Retinal pigment epithelial cell (primary cell): ENCODE measurements at regions not wholly inside any gene's neighbourhood (a gene's known extent, or its start where the extent isn't known, plus 50 kb on each side); places are given as distances from the start of the nearest gene placed in this dataset.

ENCODE experiments used
- DNase-seq: peaks from one replicate; pipeline ENCODE4 v3.0.0-alpha.2; 2010; ENCODE audit warnings: low read depth
- H3K4me3 ChIP-seq: 2 replicates; pipeline ENCODE4 v1.5.1; 2011; ENCODE audit warnings: mild to moderate bottlenecking, low read length, control low read depth, moderate library complexity
- TF ChIP-seq, protein P1 (sequence below): conservative IDR thresholded peaks from 2 replicates; pipeline ENCODE4 v1.5.1; 2011; ENCODE audit warnings: low read depth, low read length, control low read depth, inconsistent platforms

DNA sequence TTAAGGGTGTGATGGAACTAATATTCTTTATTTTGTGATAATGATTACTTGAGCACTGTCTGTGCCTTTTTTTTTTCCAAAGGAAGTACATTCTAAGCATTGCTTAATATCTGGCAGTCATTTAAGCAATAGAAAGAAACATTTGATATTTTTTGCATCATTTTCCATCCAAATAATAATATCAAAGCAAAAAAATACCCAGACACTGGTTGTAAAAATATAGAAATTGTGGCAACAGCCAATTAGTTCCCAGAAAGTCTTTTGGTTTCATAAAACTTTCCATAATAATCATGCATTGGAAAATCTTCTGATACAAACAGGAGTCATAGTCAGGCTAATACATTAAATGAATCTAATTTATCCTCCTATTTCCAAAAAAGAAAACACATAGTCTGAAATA is 629.3 kb upstream of the ADAMTS5 start:
- TF ChIP-seq, protein P1, sequence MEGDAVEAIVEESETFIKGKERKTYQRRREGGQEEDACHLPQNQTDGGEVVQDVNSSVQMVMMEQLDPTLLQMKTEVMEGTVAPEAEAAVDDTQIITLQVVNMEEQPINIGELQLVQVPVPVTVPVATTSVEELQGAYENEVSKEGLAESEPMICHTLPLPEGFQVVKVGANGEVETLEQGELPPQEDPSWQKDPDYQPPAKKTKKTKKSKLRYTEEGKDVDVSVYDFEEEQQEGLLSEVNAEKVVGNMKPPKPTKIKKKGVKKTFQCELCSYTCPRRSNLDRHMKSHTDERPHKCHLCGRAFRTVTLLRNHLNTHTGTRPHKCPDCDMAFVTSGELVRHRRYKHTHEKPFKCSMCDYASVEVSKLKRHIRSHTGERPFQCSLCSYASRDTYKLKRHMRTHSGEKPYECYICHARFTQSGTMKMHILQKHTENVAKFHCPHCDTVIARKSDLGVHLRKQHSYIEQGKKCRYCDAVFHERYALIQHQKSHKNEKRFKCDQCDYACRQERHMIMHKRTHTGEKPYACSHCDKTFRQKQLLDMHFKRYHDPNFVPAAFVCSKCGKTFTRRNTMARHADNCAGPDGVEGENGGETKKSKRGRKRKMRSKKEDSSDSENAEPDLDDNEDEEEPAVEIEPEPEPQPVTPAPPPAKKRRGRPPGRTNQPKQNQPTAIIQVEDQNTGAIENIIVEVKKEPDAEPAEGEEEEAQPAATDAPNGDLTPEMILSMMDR, result no peak

DNA sequence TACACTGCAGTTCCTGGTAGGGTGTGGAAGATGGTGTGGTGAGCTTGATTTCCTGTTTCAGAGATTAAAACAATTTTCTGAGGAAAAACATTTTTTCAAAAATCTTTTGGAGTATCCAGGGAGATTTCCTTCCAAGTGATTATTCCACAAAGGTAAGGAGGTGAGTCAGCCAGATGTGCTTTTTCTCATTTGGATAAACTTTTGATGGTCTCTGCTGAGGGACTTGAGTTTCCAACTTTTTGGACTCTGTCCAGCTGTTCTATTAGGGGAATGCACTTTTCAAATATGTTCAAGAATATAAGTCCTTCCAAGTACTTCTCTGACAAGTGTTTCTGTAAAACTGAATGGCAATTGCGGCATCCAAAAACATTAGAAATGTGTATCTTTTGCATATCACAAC is 628.8 kb upstream of the ADAMTS5 start:
- DNase-seq, result no peak
- no peak overlapping the region for H3K4me3 ChIP-seq
- TF ChIP-seq, protein P1, result no peak

More for the DNA sequence above, 629.3 kb upstream of the ADAMTS5 start:
- no peak for DNase-seq
- H3K4me3 ChIP-seq, result no peak overlapping the region

DNA sequence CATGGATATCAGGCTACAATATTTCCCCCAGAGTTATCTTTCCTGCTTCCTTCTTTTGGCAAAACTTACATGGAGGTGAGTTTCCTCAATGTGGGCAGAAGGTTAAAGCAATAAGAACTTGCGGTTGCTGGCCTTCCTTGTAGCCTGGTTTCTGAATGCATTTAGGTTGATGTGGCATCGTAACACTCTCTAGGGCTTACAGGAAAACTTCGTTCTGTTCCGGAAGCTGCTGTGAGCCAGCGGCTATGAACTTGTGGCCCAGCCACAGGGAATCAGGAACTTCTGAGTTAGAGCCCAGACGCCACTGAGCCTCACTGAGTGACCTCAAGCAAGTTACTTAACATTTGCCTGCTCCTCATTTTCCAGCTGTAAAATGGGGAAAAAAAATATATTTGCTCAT is 623.4 kb upstream of the ADAMTS5 start:
- H3K4me3 ChIP-seq, result no peak overlapping the region
- TF ChIP-seq, protein P1, result no peak
- DNase-seq, result no peak

DNA sequence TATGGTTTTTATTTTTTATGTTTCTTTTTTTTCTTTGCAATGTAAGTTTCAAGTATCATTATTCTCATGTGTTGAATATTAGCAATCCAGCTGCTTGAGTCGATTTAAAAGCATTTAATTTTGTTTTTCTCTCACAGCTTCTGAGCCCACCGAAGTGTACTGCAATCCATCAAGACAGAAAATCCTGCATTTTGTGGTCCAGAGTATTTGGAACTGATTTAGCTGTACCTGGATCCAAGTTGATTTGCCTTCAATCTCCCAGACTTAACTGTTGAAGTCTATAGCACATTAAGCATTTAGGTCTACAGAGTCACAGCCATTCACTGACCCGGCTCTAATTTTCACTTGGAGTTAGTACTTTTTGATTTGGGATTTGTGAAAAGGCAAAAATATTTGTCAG is 622.9 kb upstream of the ADAMTS5 start:
- DNase-seq, result no peak
- H3K4me3 ChIP-seq, result no peak overlapping the region

DNA sequence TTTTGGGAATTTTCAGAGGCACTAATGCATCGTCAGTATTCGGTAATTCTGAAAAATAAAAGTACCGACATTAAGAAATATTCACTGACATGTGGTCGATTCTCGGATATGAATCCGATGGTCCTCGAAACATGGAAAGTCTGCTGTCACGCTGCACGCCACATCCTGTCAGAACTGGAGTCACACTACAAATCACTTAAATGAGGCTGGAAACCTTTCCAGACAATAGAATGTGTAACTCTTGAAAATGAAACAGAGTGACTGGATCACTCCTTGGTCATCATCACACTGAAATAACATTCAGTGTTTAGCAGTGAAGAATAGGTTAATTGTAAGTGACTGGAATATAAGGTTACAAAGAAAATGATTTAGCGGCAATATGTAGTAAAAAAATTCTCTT is 620.1 kb upstream of the ADAMTS5 start:
- DNase-seq, result no peak
- TF ChIP-seq, protein P1, result no peak
- no peak overlapping the region for H3K4me3 ChIP-seq

More for the DNA sequence above, 622.9 kb upstream of the ADAMTS5 start:
- TF ChIP-seq, protein P1, result no peak

DNA sequence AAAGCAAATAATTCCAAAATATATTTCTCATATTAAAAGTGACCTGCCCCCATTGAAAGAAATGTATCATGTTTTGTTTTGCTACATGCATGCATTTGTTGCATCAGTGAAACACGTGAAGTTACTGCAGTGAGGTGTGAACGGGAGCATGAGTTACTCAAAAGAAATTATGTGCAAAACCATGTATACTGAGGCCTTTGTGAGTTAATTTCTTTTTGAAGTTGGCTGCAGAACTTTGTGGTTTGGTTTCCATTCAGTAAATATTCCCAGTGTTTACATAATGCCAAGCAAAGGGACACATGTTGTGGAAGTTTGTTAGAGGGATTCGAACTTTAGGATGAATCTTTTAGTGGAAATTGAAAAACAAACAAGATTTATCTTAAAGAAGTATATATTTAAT is 619.4 kb upstream of the ADAMTS5 start:
- TF ChIP-seq, protein P1, result no peak
- no peak overlapping the region for H3K4me3 ChIP-seq
- DNase-seq, result no peak

DNA sequence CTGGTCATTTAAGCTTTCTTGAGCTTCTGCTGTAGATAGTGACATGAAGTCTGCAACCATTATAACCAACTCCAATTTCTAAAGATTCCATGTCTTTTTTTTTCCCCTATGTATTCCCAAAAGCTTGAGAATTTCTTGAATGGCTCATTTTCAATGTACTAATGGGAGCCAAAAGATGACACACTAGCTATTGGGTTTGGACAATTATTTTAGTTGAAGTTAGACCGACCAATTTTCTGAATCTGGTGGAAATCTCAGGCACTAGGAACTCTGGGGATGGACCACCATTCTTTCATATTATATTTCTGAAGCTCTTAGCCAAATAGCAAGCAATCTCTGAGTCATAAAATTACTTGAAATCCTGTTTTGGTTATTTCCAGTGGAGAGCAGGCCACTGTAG is 617.4 kb upstream of the ADAMTS5 start:
- H3K4me3 ChIP-seq, result no peak overlapping the region
- no peak for DNase-seq
- TF ChIP-seq, protein P1, result no peak
